GM23248 (cell line): ENCODE measurements at regions not wholly inside any gene's neighbourhood (a gene's known extent, or its start where the extent isn't known, plus 50 kb on each side); places are given as distances from the start of the nearest gene placed in this dataset.

ENCODE experiments used
- EZH2 ChIP-seq: fragments of 200-600 bp; sonication (generic); IDR thresholded peaks from 2 replicates; pipeline ENCODE4 v1.6.1; 2018; ENCODE audit warnings: antibody characterized with exemption, mild to moderate bottlenecking; ENCODE audit not compliant: insufficient read depth, poor library complexity, severe bottlenecking
- EZH2phosphoT487 ChIP-seq: fragments of 200-600 bp; sonication (generic); IDR thresholded peaks from 2 replicates; pipeline ENCODE4 v1.6.1; 2018; ENCODE audit warnings: antibody characterized with exemption, moderate library complexity, mild to moderate bottlenecking, low read depth; ENCODE audit not compliant: insufficient read depth

- TF ChIP-seq EZH2 (no peak), EZH2phosphoT487 (no peak)
Measured at GRCh38 chr7:47672977-47673381, 91.1 kb upstream of the TNS3 start.
